Muscle layer of colon (tissue), 2 donors: ENCODE measurements at regions not wholly inside any gene's neighbourhood (a gene's known extent, or its start where the extent isn't known, plus 50 kb on each side); places are given as distances from the start of the nearest gene placed in this dataset.
"Not testable (repeated sequence)": the region's sequence is repeated elsewhere in the genome, so short reads cannot be mapped to it uniquely, and the experiment has no call there.

ENCODE experiments used
- H3K27ac ChIP-seq: one replicate; pipeline ENCODE4 v1.7.0; 2013; ENCODE audit warnings: low read depth, mild to moderate bottlenecking, low read length, moderate library complexity
- H3K27me3 ChIP-seq, 2 donors: one replicate each; pipeline ENCODE4 v1.7.0; 2013; ENCODE audit warnings: low read length in 2 of 2, mild to moderate bottlenecking in 2 of 2; ENCODE audit not compliant: insufficient read depth in 2 of 2, control insufficient read depth in 1 of 2
- H3K36me3 ChIP-seq: one replicate; pipeline ENCODE4 v1.7.0; 2013; ENCODE audit warnings: mild to moderate bottlenecking, low read length; ENCODE audit not compliant: insufficient read depth
- H3K4me1 ChIP-seq: one replicate; pipeline ENCODE4 v1.7.0; 2013; ENCODE audit warnings: mild to moderate bottlenecking, low read length; ENCODE audit not compliant: insufficient read depth
- H3K4me3 ChIP-seq, 2 donors: one replicate each; pipeline ENCODE4 v1.7.0; 2013; ENCODE audit warnings: low read length in 2 of 2, low read depth in 1 of 2, mild to moderate bottlenecking in 1 of 2, moderate library complexity in 1 of 2
- H3K9ac ChIP-seq: one replicate; pipeline ENCODE4 v1.7.0; 2013; ENCODE audit warnings: low read length
- H3K9me3 ChIP-seq: one replicate; pipeline ENCODE4 v1.7.0; 2013; ENCODE audit warnings: mild to moderate bottlenecking, low read length
- donor health status: abdominal sarcoma.
- donor health status: Adenocarcinoma of cecum.

DNA sequence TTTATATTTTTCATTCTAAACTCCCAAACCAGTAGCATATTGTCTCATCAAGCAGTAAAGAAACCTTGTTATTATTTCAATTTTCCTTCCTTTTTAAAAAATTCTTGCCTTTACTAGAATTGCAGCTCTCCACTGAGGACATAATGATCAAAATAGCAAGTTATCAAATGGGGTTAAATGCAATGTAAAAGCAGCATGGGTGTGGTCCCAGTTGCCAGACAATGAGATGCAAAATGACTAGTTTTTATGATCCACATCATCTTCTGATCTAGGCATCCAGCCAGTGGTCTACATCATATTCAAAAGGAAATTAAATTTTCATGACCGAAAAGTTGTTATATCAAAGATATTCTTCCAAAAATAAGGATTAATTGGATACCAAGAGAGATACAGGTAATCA lies 427.9 kb upstream of the SMIM31 start:
- no peak overlapping the region for H3K9ac ChIP-seq
- H3K4me1 ChIP-seq: no peaks in the 10 kb centered on the region
- no peak overlapping the region for H3K27ac ChIP-seq
- no peaks in the 10 kb centered on the region for H3K9me3 ChIP-seq
- no peaks in the 10 kb centered on the region for H3K36me3 ChIP-seq
- H3K27me3 ChIP-seq: no peaks in the 10 kb centered on the region
- no peak overlapping the region for H3K4me3 ChIP-seq

DNA sequence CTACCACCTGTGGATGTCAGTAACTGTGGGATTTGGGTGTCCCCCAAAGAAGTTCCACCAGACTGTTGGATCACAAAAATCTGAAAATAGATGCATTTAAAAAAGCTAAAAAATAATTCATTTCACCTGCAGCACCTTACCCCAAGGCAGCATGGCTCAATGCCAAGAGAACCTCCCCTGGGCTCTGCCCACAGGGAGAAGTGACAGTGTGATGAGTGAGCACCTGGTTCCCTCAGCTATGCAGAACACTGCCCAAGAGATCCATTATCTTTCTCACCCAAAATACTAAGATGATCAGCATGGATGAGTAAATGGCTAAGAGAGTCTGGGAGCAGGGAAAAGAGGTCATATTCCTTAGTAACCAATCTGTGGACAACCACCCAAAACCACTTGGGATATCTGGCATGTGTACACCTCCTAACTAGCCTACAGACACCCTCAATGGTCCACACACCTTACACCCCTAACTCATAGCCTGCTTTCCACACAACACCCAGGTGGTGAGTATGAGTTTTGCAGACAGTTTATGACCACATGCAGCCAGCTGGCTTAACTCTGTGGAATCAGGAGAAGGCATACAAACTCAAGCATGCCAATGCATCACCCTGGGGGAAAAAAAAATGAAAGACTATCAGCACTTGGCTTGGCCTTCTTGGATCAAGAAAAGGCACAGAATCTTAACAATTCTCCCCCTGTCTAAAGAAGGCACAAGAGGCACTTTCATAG lies 416.5 kb upstream of the SMIM31 start:
- Histone ChIP-seq H3K27ac (no peak overlapping the region), H3K36me3 (no peaks in the 10 kb centered on the region), H3K4me1 (no peaks in the 10 kb centered on the region), H3K9me3 (no peaks in the 10 kb centered on the region), H3K4me3 (no peak overlapping the region), H3K27me3 (no peaks in the 10 kb centered on the region), H3K9ac (no peak overlapping the region)

DNA sequence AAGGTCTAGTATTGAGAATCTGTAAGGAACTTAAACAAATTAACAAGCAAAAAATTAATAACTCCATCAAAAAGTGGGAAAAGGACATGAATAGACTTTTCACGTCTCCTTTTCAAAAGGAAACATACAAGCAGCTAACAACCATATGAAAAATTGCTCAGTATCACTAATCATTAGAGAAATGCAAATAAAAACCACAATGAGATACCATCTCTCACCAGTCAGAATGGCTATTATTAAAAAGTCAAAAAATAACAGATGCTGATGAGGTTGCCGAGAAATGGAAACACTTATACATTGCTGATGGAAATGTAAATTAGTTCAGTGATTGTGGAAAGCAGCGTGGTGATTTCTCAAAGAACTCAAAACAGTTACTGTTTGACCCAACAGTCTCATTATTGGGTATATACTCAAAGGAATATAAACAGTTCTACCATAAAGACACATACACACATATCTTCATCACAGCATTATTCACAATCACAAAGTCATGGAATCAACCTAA lies 410.4 kb upstream of the SMIM31 start:
- no peak overlapping the region for H3K27ac ChIP-seq
- H3K9me3 ChIP-seq: no peaks in the 10 kb centered on the region
- H3K9ac ChIP-seq: no peak overlapping the region
- H3K36me3 ChIP-seq: no peaks in the 10 kb centered on the region
- H3K4me1 ChIP-seq: no peaks in the 10 kb centered on the region
- H3K27me3 ChIP-seq: no peaks in the 10 kb centered on the region
- H3K4me3 ChIP-seq: no peak overlapping the region

- no peaks in the 10 kb centered on the region for H3K36me3 ChIP-seq
- H3K27me3 ChIP-seq: no peaks in the 10 kb centered on the region
- H3K27ac ChIP-seq: no peak overlapping the region
- H3K4me1 ChIP-seq: no peaks in the 10 kb centered on the region
- no peak overlapping the region for H3K4me3 ChIP-seq
- no peaks in the 10 kb centered on the region for H3K9me3 ChIP-seq
- H3K9ac ChIP-seq: no peak overlapping the region
Observed at GRCh38 chr4:164345756-164346155, 408.2 kb upstream of the SMIM31 start.

DNA sequence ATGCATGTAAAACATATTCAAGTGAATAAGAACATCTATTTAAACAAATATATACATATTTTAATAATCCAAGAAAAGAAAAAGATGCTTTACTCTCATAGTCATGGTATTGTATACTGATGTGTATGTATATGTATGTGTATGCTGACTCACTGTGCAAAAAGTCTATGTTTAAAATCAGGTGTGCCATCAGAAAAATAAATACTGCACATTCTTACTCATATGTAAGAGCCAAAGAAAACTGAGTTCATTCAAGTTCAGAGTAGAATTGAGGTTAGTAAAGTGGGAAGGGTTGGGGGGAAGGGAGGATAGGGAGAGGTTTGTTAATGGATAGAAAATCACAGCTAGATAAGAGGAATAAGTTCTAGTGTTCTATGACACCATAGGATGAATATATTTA lies 403.9 kb upstream of the SMIM31 start:
- Histone ChIP-seq H3K9me3 (no peaks in the 10 kb centered on the region), H3K4me1 (no peaks in the 10 kb centered on the region), H3K4me3 (no peak overlapping the region), H3K27ac (no peak overlapping the region), H3K36me3 (no peaks in the 10 kb centered on the region), H3K27me3 (no peaks in the 10 kb centered on the region), H3K9ac (no peak overlapping the region)

- not testable (repeated sequence) for H3K9ac ChIP-seq, H3K27me3 ChIP-seq
Observed at GRCh38 chr4:164350716-164351115, 403.2 kb upstream of the SMIM31 start.

DNA sequence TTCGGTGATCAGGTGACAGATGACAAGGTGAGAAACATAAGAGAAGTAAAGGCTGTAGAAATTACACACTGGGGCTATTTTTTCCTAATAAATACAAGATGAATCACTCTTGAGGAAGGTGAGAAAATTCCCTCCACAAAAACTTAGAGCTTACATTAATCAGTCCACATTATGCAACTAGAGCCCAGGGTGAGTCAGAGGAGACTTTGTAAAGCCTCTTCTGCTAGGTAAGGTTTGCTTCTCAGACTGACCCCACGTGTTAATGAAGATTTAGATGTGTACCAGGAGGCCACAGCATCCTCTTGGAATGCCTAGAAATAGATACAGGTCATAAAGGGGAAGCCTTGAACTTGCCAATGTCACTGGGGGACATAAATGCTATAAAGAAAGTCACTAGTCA lies 396.0 kb upstream of the SMIM31 start:
- no peaks in the 10 kb centered on the region for H3K9me3 ChIP-seq
- H3K9ac ChIP-seq: no peak overlapping the region
- no peaks in the 10 kb centered on the region for H3K27me3 ChIP-seq
- no peak overlapping the region for H3K4me3 ChIP-seq
- H3K36me3 ChIP-seq: no peaks in the 10 kb centered on the region
- no peak overlapping the region for H3K27ac ChIP-seq
- H3K4me1 ChIP-seq: no peaks in the 10 kb centered on the region

More at GRCh38 chr4:164350716-164351115, 403.2 kb upstream of the SMIM31 start:
- H3K36me3 ChIP-seq, H3K4me1 ChIP-seq, H3K27ac ChIP-seq, H3K4me3 ChIP-seq, H3K9me3 ChIP-seq: not testable (repeated sequence)

DNA sequence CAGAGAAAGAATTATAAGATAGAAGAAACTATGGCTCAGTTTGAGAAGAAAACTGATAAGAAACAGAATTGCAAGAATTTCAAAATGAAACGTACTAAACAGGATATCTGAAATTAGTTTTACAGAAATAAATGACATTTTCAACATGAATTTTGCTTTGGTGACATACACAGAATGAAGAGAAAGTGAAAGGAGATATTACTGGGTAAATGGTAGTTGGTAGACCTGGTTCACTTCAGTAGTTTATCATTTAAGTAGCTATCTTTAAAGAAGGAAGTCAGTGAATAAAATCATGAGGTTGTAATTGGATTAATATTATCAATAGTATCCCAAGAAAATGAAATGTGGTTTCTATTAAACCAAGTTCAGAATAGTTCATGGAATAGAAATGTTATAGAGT lies 395.5 kb upstream of the SMIM31 start:
- Histone ChIP-seq H3K9ac (no peak overlapping the region), H3K27ac (no peak overlapping the region), H3K4me1 (no peaks in the 10 kb centered on the region), H3K4me3 (no peak overlapping the region), H3K9me3 (no peaks in the 10 kb centered on the region), H3K36me3 (no peaks in the 10 kb centered on the region), H3K27me3 (no peaks in the 10 kb centered on the region)

DNA sequence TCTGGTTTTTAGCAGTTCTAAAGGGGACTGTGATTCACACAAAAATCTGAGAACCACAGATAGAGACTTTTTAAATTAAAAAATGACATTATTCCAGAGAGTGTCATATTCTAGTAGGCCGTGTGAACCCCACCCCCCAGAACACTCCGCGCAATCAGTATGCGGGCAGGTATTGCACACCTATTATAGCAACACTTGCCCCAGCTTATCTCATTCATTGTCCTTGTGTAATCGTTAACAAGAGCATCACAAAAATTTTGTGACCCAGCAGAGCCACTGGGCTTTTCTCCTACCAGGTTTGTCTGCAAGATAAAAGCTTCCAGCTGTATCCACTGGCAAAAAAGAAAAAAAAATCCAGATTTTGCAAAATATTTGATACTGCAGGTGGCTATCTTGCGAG lies 394.1 kb upstream of the SMIM31 start:
- Histone ChIP-seq H3K36me3 (no peaks in the 10 kb centered on the region), H3K9me3 (no peaks in the 10 kb centered on the region), H3K27ac (no peak overlapping the region), H3K9ac (no peak overlapping the region), H3K27me3 (no peaks in the 10 kb centered on the region), H3K4me1 (no peaks in the 10 kb centered on the region), H3K4me3 (no peak overlapping the region)

DNA sequence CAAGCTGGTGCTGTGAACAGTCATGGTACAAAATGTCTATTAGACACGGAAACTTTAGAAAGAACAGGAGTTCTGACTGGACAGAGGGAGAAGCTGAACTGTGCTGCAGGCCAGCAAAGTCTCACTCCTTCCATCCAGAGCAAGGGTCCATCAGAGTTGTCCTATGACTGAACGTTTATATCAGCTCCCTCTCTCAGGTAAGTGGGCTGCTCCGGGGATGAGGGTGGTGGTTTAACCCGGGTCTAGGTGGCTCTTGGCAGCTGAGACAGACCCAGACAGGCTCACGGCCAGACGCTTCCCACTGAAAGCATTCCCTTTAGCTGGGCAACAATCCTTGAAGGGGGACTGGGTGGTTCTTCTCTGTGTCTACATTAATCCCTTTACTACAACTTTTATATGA lies 385.0 kb upstream of the SMIM31 start:
- H3K4me1 ChIP-seq: no peaks in the 10 kb centered on the region
- H3K9me3 ChIP-seq: no peaks in the 10 kb centered on the region
- H3K27ac ChIP-seq: no peak overlapping the region
- no peak overlapping the region for H3K4me3 ChIP-seq
- H3K36me3 ChIP-seq: no peaks in the 10 kb centered on the region
- no peaks in the 10 kb centered on the region for H3K27me3 ChIP-seq
- H3K9ac ChIP-seq: no peak overlapping the region

DNA sequence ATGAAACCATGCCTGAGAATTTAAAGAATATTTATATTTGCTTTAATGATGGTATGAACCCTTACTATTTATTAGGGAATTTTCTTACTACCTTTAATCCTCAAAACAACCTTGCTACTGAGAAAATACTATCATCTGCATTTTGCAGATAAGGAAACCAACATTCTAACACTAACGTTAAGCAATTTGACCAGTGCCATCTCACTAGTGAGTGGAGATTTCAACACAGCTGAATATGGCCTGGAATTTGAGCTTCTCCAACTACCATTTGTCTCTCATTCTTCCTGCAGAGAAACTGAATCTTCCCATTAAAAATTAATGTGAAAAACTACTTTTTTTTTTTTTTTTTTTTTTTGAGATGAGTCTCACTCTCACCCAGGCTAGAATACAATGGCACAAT lies 380.9 kb upstream of the SMIM31 start:
- Histone ChIP-seq H3K9me3 (no peaks in the 10 kb centered on the region), H3K27ac (no peak overlapping the region), H3K4me1 (no peaks in the 10 kb centered on the region), H3K4me3 (no peak overlapping the region), H3K9ac (no peak overlapping the region), H3K36me3 (no peaks in the 10 kb centered on the region), H3K27me3 (no peaks in the 10 kb centered on the region)

DNA sequence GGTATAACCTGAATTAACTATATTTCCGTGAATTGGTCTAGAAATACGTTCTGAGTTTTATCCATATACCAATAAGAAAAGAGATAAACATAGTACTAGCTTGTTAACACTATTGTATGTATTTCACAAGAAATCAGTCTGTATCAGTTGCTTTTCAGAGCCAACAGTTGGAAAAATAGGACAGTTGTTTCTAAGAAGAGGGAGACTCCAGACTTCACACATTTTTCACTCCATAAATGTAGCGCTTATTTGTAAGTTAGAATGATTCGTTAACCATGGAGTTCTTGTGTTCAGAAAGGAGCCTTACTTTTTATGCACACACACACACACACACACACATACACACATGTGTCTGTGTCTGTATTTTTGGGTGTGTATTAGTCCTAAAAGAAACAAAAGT lies 376.7 kb upstream of the SMIM31 start:
- Histone ChIP-seq H3K4me1 (no peaks in the 10 kb centered on the region), H3K9ac (no peak overlapping the region), H3K36me3 (no peaks in the 10 kb centered on the region), H3K9me3 (no peaks in the 10 kb centered on the region), H3K27ac (no peak overlapping the region), H3K4me3 (no peak overlapping the region), H3K27me3 (no peaks in the 10 kb centered on the region)
